ENCODE measurements at regions not wholly inside any gene's neighbourhood (a gene's known extent, or its start where the extent isn't known, plus 50 kb on each side); places are given as distances from the start of the nearest gene placed in this dataset.

DNA sequence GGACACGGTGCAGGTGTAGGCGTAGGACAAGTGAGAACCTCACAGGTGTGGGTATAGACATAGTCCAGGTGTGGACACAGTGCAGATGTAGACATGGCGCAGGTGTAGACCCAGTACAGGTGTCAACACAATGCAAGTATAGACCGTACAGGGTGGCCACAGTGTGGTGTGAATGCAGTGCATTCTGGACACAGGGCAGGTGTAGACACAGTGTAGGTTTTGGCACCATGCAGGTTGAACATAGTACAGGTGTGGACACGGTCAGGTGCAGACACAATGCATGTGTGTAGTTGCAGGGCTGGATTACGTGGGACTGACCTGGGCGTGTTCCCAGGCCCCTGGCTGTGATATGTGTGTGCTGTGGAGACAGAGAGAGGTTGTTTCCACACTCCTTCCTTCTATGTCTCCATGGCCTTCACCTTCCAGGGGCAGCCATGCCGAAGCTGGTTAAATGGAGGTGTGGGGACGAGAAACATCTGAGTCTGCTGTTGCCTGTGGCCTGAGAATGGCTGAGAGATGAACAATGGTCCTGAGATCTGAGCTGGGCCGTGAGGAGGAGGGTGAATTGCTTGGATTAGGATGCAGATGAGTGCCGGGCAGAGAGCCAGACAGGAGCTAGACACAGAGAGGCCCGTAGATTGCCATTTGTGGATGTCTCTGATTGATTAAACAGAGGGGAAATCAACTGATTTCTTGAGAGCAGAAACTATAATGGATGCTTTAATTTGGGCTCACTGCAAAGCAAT lies 343.9 kb upstream of the SHH start:
- no peak for TF ChIP-seq EZH2 (IDR thresholded peaks at IDR 0.05; ENCODE audit: insufficient read depth, low read length)
- no peak for TF ChIP-seq CTCF (IDR thresholded peaks at IDR 0.05; ENCODE audit: insufficient read depth, low read depth, low read length)
